GM11168 (cell line): ENCODE measurements at regions not wholly inside any gene's neighbourhood (a gene's known extent, or its start where the extent isn't known, plus 50 kb on each side); places are given as distances from the start of the nearest gene placed in this dataset.

Source experiments
- in situ Hi-C: fragments of 300-500 bp; cut with MboI; formaldehyde crosslinking; loops from one replicate; pipeline ENCODE4 v1.12.0; 2022; ENCODE audit warnings: low sequenced_read_pairs; ENCODE audit not compliant: unreplicated experiment

GRCh38 chr9:80025796-80026520, 454.2 kb downstream of the TLE4 start:
- in situ Hi-C loops: no loop called here

GRCh38 chr9:80025131-80025530, 453.4 kb downstream of the TLE4 start:
- in situ Hi-C loops: no loop called here

- in situ Hi-C loops: no loop called here
These were observed 448.8 kb downstream of the TLE4 start for GRCh38 chr9:80020530-80020929.

GRCh38 chr9:80020056-80020455, 448.3 kb downstream of the TLE4 start:
- in situ Hi-C loops: no loop called here

GRCh38 chr9:80013891-80014290, 442.1 kb downstream of the TLE4 start:
- in situ Hi-C loops: no loop called here

- in situ Hi-C loops: no loop called here
These were observed 441.0 kb downstream of the TLE4 start for GRCh38 chr9:80012557-80013330.

- in situ Hi-C loops: no loop called here
These were observed 437.4 kb downstream of the TLE4 start for GRCh38 chr9:80009204-80009603.

- in situ Hi-C loops: no loop called here
These were observed 432.9 kb downstream of the TLE4 start for GRCh38 chr9:80004714-80005113.

GRCh38 chr9:79990536-79990935, 418.8 kb downstream of the TLE4 start:
- in situ Hi-C loops: no loop called here

- in situ Hi-C loops: no loop called here
These were observed 417.3 kb downstream of the TLE4 start for GRCh38 chr9:79989079-79989478.

GRCh38 chr9:79988126-79988525, 416.4 kb downstream of the TLE4 start:
- in situ Hi-C loops: no loop called here

GRCh38 chr9:79986437-79986836, 414.7 kb downstream of the TLE4 start:
- in situ Hi-C loops: no loop called here

GRCh38 chr9:79985772-79986171, 414.0 kb downstream of the TLE4 start:
- in situ Hi-C loops: no loop called here

- in situ Hi-C loops: no loop called here
These were observed 413.5 kb downstream of the TLE4 start for GRCh38 chr9:79985264-79985663.

GRCh38 chr9:79984429-79985067, 412.8 kb downstream of the TLE4 start:
- in situ Hi-C loops: no loop called here

GRCh38 chr9:79980432-79980831, 408.7 kb downstream of the TLE4 start:
- in situ Hi-C loops: no loop called here

- in situ Hi-C loops: no loop called here
These were observed 405.9 kb downstream of the TLE4 start for GRCh38 chr9:79977510-79978197.

- in situ Hi-C loops: no loop called here
These were observed 405.3 kb downstream of the TLE4 start for GRCh38 chr9:79977074-79977435.

- in situ Hi-C loops: no loop called here
These were observed 404.7 kb downstream of the TLE4 start for GRCh38 chr9:79976257-79977073.
